WTC11 (cell line): ENCODE measurements at regions not wholly inside any gene's neighbourhood (a gene's known extent, or its start where the extent isn't known, plus 50 kb on each side); places are given as distances from the start of the nearest gene placed in this dataset.

Experiments
- ARID4B ChIP-seq: sonication (generic); formaldehyde crosslinking; IDR thresholded peaks from 2 replicates; pipeline ENCODE4 v1.8.0; 2023; ENCODE audit warnings: missing genetic modification reagents, mild to moderate bottlenecking, borderline replicate concordance
- ATF6 ChIP-seq: sonication (generic); formaldehyde crosslinking; IDR thresholded peaks from 2 replicates; pipeline ENCODE4 v1.8.1; 2023; ENCODE audit warnings: mild to moderate bottlenecking, missing genetic modification reagents
- CTCF ChIP-seq: fragments of 200-600 bp; IDR thresholded peaks from 2 replicates; pipeline ENCODE4 v1.8.0; 2022; ENCODE audit warnings: antibody characterized with exemption
- ETV6 ChIP-seq: sonication (generic); formaldehyde crosslinking; IDR thresholded peaks from 2 replicates; pipeline ENCODE4 v1.8.1; 2022; ENCODE audit warnings: mild to moderate bottlenecking, missing genetic modification reagents
- GABPB1 ChIP-seq: sonication (generic); formaldehyde crosslinking; IDR thresholded peaks from 2 replicates; pipeline ENCODE4 v1.8.1; 2023; ENCODE audit warnings: mild to moderate bottlenecking, missing genetic modification reagents
- JUN ChIP-seq: sonication (generic); formaldehyde crosslinking; IDR thresholded peaks from 2 replicates; pipeline ENCODE4 v1.8.0; 2023; ENCODE audit warnings: mild to moderate bottlenecking, missing genetic modification reagents
- SP1 ChIP-seq: sonication (generic); formaldehyde crosslinking; conservative IDR thresholded peaks from 2 replicates; pipeline ENCODE4 v1.8.1; 2022; ENCODE audit warnings: missing genetic modification reagents
- TEAD1 ChIP-seq: sonication (generic); formaldehyde crosslinking; IDR thresholded peaks from 2 replicates; pipeline ENCODE4 v1.8.0; 2022; ENCODE audit warnings: mild to moderate bottlenecking, missing genetic modification reagents
- TP53 ChIP-seq: sonication (generic); formaldehyde crosslinking; IDR thresholded peaks from 2 replicates; pipeline ENCODE4 v1.8.1; 2023; ENCODE audit warnings: mild to moderate bottlenecking, missing genetic modification reagents
- USF1 ChIP-seq: sonication (generic); formaldehyde crosslinking; IDR thresholded peaks from 2 replicates; pipeline ENCODE4 v1.8.0; 2022; ENCODE audit warnings: mild to moderate bottlenecking, missing genetic modification reagents
- USF2 ChIP-seq: sonication (generic); formaldehyde crosslinking; IDR thresholded peaks from 2 replicates; pipeline ENCODE4 v1.8.1; 2023; ENCODE audit warnings: mild to moderate bottlenecking, missing genetic modification reagents, moderate library complexity

GRCh38 chr3:113110267-113110666 is 101.1 kb upstream of the BOC start:
- no peak for TF ChIP-seq GABPB1
- no peak for TF ChIP-seq TP53 (CRISPR knock-in tag)
- no peak for TF ChIP-seq CTCF
- no peak for TF ChIP-seq SP1
- TF ChIP-seq USF1 (CRISPR knock-in tag) = no peak
- TF ChIP-seq TEAD1 (CRISPR knock-in tag) = no peak
- no peak for TF ChIP-seq ETV6
- no peak for TF ChIP-seq ATF6
- TF ChIP-seq JUN (CRISPR knock-in tag) = no peak
- TF ChIP-seq USF2 (CRISPR knock-in tag) = no peak
- TF ChIP-seq ARID4B (CRISPR knock-in tag) = no peak
